H9 (cell line): ENCODE measurements at regions not wholly inside any gene's neighbourhood (a gene's known extent, or its start where the extent isn't known, plus 50 kb on each side); places are given as distances from the start of the nearest gene placed in this dataset.

ENCODE experiments used
- DNase-seq: peaks from one replicate; pipeline ENCODE4 v3.0.0-alpha.2; 2017
- H2AFZ ChIP-seq: one replicate; pipeline ENCODE4 v1.6.1; 2013; ENCODE audit warnings: mild to moderate bottlenecking, low read length, control low read depth, moderate library complexity
- H2AK5ac ChIP-seq: 2 replicates; pipeline ENCODE4 v1.6.1; 2013; ENCODE audit warnings: low read length, control low read depth, mixed read lengths; ENCODE audit not compliant: insufficient read length
- H2BK120ac ChIP-seq: one replicate; pipeline ENCODE4 v1.6.1; 2013; ENCODE audit warnings: low read depth, mild to moderate bottlenecking, low read length, control low read depth, inconsistent platforms; ENCODE audit not compliant: poor library complexity, severe bottlenecking
- H2BK12ac ChIP-seq: 2 replicates; pipeline ENCODE4 v1.6.1; 2013; ENCODE audit warnings: low read length, control low read depth, mixed read lengths, low read depth; ENCODE audit not compliant: insufficient read length
- H2BK15ac ChIP-seq: 2 replicates; pipeline ENCODE4 v1.6.1; 2013; ENCODE audit warnings: low read depth, low read length, control low read depth
- H2BK20ac ChIP-seq: one replicate; pipeline ENCODE4 v1.6.1; 2013; ENCODE audit warnings: low read depth, mild to moderate bottlenecking, low read length, control low read depth, inconsistent platforms; ENCODE audit not compliant: poor library complexity, severe bottlenecking
- H2BK5ac ChIP-seq: 2 replicates; pipeline ENCODE4 v1.6.1; 2013; ENCODE audit warnings: low read length, control low read depth, mixed read lengths; ENCODE audit not compliant: insufficient read length
- H3K14ac ChIP-seq: 2 replicates; pipeline ENCODE4 v1.6.1; 2013; ENCODE audit warnings: low read length, control low read depth; ENCODE audit not compliant: insufficient read depth
- H3K18ac ChIP-seq: 2 replicates; pipeline ENCODE4 v1.6.1; 2013; ENCODE audit warnings: low read depth, mild to moderate bottlenecking, mixed read lengths, low read length, control low read depth; ENCODE audit not compliant: insufficient read length
- H3K23ac ChIP-seq: 2 replicates; pipeline ENCODE4 v1.6.1; 2013; ENCODE audit warnings: low read length, control low read depth, mixed read lengths, low read depth; ENCODE audit not compliant: insufficient read length
- H3K23me2 ChIP-seq: 2 replicates; pipeline ENCODE4 v1.6.1; 2013; ENCODE audit warnings: low read depth, mild to moderate bottlenecking, mixed read lengths, low read length, control low read depth; ENCODE audit not compliant: insufficient read length, poor library complexity, severe bottlenecking
- H3K27ac ChIP-seq: 2 replicates; pipeline ENCODE4 v1.5.1; 2013; ENCODE audit warnings: low read length, control low read depth, mixed read lengths, low read depth; ENCODE audit not compliant: insufficient read length
- H3K27me3 ChIP-seq: 2 replicates; pipeline ENCODE4 v1.6.1; 2013; ENCODE audit warnings: low read length, control low read depth, inconsistent platforms; ENCODE audit not compliant: insufficient read depth
- H3K4ac ChIP-seq: 2 replicates; pipeline ENCODE4 v1.6.1; 2013; ENCODE audit warnings: low read depth, mild to moderate bottlenecking, control low read depth, inconsistent platforms, low read length, moderate library complexity
- H3K4me1 ChIP-seq: 2 replicates; pipeline ENCODE4 v1.6.1; 2013; ENCODE audit warnings: low read length, control low read depth, inconsistent platforms; ENCODE audit not compliant: insufficient read depth
- H3K4me2 ChIP-seq: 2 replicates; pipeline ENCODE4 v1.6.1; 2013; ENCODE audit warnings: low read length, control low read depth, mixed read lengths; ENCODE audit not compliant: insufficient read length, insufficient read depth
- H3K56ac ChIP-seq: 2 replicates; pipeline ENCODE4 v1.6.1; 2013; ENCODE audit warnings: low read depth, mild to moderate bottlenecking, mixed read lengths, low read length, control low read depth; ENCODE audit not compliant: insufficient read length
- H3K79me1 ChIP-seq: 2 replicates; pipeline ENCODE4 v1.6.1; 2013; ENCODE audit warnings: low read depth, mild to moderate bottlenecking, moderate library complexity, low read length, control low read depth, inconsistent platforms; ENCODE audit not compliant: insufficient read depth, poor library complexity, severe bottlenecking
- H3K79me2 ChIP-seq: 2 replicates; pipeline ENCODE4 v1.6.1; 2013; ENCODE audit warnings: low read length, control low read depth, inconsistent platforms; ENCODE audit not compliant: insufficient read depth
- H3K9ac ChIP-seq: 2 replicates; pipeline ENCODE4 v1.6.1; 2013; ENCODE audit warnings: low read length, control low read depth, mixed read lengths; ENCODE audit not compliant: insufficient read length; ENCODE audit errors: extremely low read depth
- H3K9me3 ChIP-seq: one replicate; pipeline ENCODE4 v1.6.1; 2013; ENCODE audit warnings: low read depth, low read length, inconsistent platforms; ENCODE audit not compliant: control insufficient read depth
- H3T11ph ChIP-seq: one replicate; pipeline ENCODE4 v1.6.1; 2013; ENCODE audit warnings: mild to moderate bottlenecking, low read length, control low read depth, inconsistent platforms
- H4K20me1 ChIP-seq: one replicate; pipeline ENCODE4 v1.6.1; 2013; ENCODE audit not compliant: control insufficient read depth, insufficient read length, insufficient read depth
- H4K5ac ChIP-seq: 2 replicates; pipeline ENCODE4 v1.6.1; 2013; ENCODE audit warnings: low read depth, mild to moderate bottlenecking, mixed read lengths, low read length, control low read depth; ENCODE audit not compliant: insufficient read length
- H4K8ac ChIP-seq: replicated peaks from 2 replicates; pipeline ENCODE4 v1.6.1; 2013; ENCODE audit warnings: low read length, control low read depth, mixed read lengths, low read depth; ENCODE audit not compliant: insufficient read length
- H4K91ac ChIP-seq: 2 replicates; pipeline ENCODE4 v1.6.1; 2013; ENCODE audit warnings: low read depth, mild to moderate bottlenecking, moderate library complexity, mixed read lengths, low read length, control low read depth; ENCODE audit not compliant: insufficient read length
- H3K27ac Mint-ChIP-seq, 3 experiments: 2 replicates in 2 of 3; 3 replicates in 1 of 3; pipeline ENCODE4 v1.8.0; 2020 to 2021; ENCODE audit warnings: mixed read lengths in 3 of 3, mild to moderate bottlenecking in 1 of 3, moderate library complexity in 1 of 3
- H3K27me3 Mint-ChIP-seq: 2 replicates; pipeline ENCODE4 v1.8.0; 2021; ENCODE audit warnings: low read depth, mild to moderate bottlenecking, moderate library complexity, mixed read lengths
- H3K36me3 Mint-ChIP-seq, 3 experiments: 2 replicates in 2 of 3; 3 replicates in 1 of 3; pipeline ENCODE4 v1.8.0; 2020 to 2021; ENCODE audit warnings: low read depth in 3 of 3, mixed read lengths in 3 of 3; ENCODE audit not compliant: insufficient read depth in 1 of 3
- H3K4me1 Mint-ChIP-seq, 2 experiments: 2 replicates each; pipeline ENCODE4 v1.8.0; 2020; ENCODE audit warnings: mixed read lengths in 2 of 2
- H3K4me3 Mint-ChIP-seq, 2 experiments: 2 replicates in 1 of 2; 3 replicates in 1 of 2; pipeline ENCODE4 v1.8.0; 2020 to 2021; ENCODE audit warnings: mild to moderate bottlenecking in 2 of 2, mixed read lengths in 2 of 2, moderate library complexity in 1 of 2
- H3K9me3 Mint-ChIP-seq, 2 experiments: 2 replicates in 1 of 2; 3 replicates in 1 of 2; pipeline ENCODE4 v1.8.0; 2020; ENCODE audit warnings: mild to moderate bottlenecking in 2 of 2, mixed read lengths in 2 of 2, moderate library complexity in 1 of 2
- WGBS: extraction: QIAGEN DNeasy Blood & Tissue Kit; methylation state at CpG from one replicate; pipeline ENCODE4 v1.1.7; 2013; ENCODE audit warnings: missing lambda C conversion rate, low lambda C conversion rate, mixed read lengths; ENCODE audit not compliant: insufficient read length; ENCODE audit errors: extremely low coverage; 5-methylcytosine and 5-hydroxymethylcytosine counted together
- TF ChIP-seq, protein P1 (sequence below): fragments of 200-600 bp; sonication (generic); conservative IDR thresholded peaks from 3 replicates; pipeline ENCODE4 v1.8.0; 2021; ENCODE audit warnings: antibody characterized with exemption, mild to moderate bottlenecking

DNA sequence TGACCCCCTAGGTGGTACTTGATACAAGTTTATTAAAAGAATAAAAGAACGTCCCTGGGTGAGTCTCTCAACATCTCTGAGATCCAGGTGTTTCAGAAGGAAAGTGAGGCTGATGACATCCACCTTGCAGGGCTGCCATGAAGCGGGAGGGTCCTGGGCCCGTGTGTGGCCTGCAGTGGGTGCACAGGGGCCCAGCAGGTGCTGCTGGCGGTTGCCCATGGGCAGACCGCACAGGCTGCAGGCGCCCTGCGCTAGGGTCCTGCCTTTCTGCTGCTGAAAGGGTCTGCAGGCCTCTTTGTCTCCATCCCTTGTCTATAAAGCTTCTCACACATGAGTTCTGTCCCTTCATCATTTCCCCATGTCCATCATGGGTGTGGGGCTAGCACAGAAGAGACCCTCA, 247.0 kb downstream of the TFCP2L1 start:
- no peaks in the 10 kb centered on the region for H3K23me2 ChIP-seq
- TF ChIP-seq, protein P1, sequence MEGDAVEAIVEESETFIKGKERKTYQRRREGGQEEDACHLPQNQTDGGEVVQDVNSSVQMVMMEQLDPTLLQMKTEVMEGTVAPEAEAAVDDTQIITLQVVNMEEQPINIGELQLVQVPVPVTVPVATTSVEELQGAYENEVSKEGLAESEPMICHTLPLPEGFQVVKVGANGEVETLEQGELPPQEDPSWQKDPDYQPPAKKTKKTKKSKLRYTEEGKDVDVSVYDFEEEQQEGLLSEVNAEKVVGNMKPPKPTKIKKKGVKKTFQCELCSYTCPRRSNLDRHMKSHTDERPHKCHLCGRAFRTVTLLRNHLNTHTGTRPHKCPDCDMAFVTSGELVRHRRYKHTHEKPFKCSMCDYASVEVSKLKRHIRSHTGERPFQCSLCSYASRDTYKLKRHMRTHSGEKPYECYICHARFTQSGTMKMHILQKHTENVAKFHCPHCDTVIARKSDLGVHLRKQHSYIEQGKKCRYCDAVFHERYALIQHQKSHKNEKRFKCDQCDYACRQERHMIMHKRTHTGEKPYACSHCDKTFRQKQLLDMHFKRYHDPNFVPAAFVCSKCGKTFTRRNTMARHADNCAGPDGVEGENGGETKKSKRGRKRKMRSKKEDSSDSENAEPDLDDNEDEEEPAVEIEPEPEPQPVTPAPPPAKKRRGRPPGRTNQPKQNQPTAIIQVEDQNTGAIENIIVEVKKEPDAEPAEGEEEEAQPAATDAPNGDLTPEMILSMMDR, result no peak
- no peak overlapping the region for H2BK20ac ChIP-seq
- H2AK5ac ChIP-seq, result no peak overlapping the region
- H2BK15ac ChIP-seq, result no peak overlapping the region
- no peak overlapping the region for H2BK12ac ChIP-seq
- 0 out of 2 replicates have a peak, but pooled peaks cover 3% of the 10 kb centered on the region for H3K27me3 ChIP-seq
- no peak for DNase-seq
- Mint-ChIP-seq H3K36me3 (no peaks in the 10 kb centered on the region), H3K4me3 (no peak overlapping the region), H3K4me1 (peaks cover 0 to 4% of the 10 kb centered on the region in 2 experiments; a peak in 3 of 4 replicates), H3K27me3 (peaks cover 54% of the 10 kb centered on the region), H3K27ac (no peak overlapping the region), H3K9me3 (no peaks in the 10 kb centered on the region; a peak in 1 of 5 replicates)
- H3K23ac ChIP-seq, result no peak overlapping the region
- no peak overlapping the region for H2AFZ ChIP-seq
- H2BK120ac ChIP-seq, result no peak overlapping the region
- H3K79me2 ChIP-seq, result no peaks in the 10 kb centered on the region
- no peaks in the 10 kb centered on the region for H3K4me1 ChIP-seq
- H2BK5ac ChIP-seq, result no peak overlapping the region
- WGBS, result no CpG with 5 or more reads among the region's 7 CpGs
- no peak overlapping the region for H3K14ac ChIP-seq
- H3K4ac ChIP-seq, result no peak overlapping the region
- H3K27ac ChIP-seq, result no peak overlapping the region
- no peaks in the 10 kb centered on the region for H3K9me3 ChIP-seq
- H3K79me1 ChIP-seq, result no peaks in the 10 kb centered on the region
- H4K5ac ChIP-seq, result no peak overlapping the region
- no peak overlapping the region for H3K56ac ChIP-seq
- no peak overlapping the region for H3K4me2 ChIP-seq
- H3T11ph ChIP-seq, result no peak overlapping the region
- H3K9ac ChIP-seq, result no peak overlapping the region
- H3K18ac ChIP-seq, result no peak overlapping the region
- H4K8ac ChIP-seq, result no peak overlapping the region
- no peaks in the 10 kb centered on the region for H4K20me1 ChIP-seq
- H4K91ac ChIP-seq, result no peak overlapping the region
